ENCODE measurements at regions not wholly inside any gene's neighbourhood (a gene's known extent, or its start where the extent isn't known, plus 50 kb on each side); places are given as distances from the start of the nearest gene placed in this dataset.

DNA sequence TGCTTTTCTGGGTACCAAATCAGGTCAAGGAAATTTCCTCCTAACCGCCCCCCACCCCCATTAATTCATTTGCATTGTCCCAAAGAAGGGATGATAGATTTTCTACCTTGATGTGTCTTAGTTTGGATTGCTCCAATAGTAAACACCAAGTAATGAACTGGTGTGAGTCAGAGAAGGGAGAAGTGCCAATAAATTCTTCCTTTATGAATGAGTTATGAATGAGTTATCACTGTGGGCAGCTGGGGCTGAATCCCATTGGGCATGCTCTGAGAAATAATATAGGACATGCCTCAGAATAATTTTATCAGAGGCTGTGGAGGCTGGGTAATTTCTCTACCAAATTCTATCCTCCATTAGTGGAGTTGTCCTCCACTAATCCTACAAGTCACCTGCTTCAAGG lies 277.9 kb upstream of the FLRT2 start:
- no peaks in the 10 kb centered on the region for H3K27me3 ChIP-seq (replicated peaks; ENCODE audit: control insufficient read depth, insufficient read depth, low read length)
- DNase-seq (ENCODE audit: extremely low read depth, insufficient read length) = no peak
- TF ChIP-seq CTCF (IDR thresholded peaks at IDR 0.05; ENCODE audit: insufficient read depth, low read length, poor library complexity, severe bottlenecking) = no peak
- H3K36me3 ChIP-seq (ENCODE audit: control insufficient read depth, insufficient read depth, low read length) = no peaks in the 10 kb centered on the region
- H3K4me3 ChIP-seq (replicated peaks; ENCODE audit: low read depth, low read length) = no peak overlapping the region

GRCh38 chr14:85254711-85255110 lies 275.2 kb upstream of the FLRT2 start:
- no peak for DNase-seq (ENCODE audit: extremely low read depth, insufficient read length)

GRCh38 chr14:85257287-85257686 lies 272.7 kb upstream of the FLRT2 start:
- Histone ChIP-seq H3K4me3 (replicated peaks; ENCODE audit: low read depth, low read length) (no peak overlapping the region), H3K27me3 (replicated peaks; ENCODE audit: control insufficient read depth, insufficient read depth, low read length) (no peaks in the 10 kb centered on the region), H3K36me3 (ENCODE audit: control insufficient read depth, insufficient read depth, low read length) (no peaks in the 10 kb centered on the region)
- no peak for DNase-seq (ENCODE audit: extremely low read depth, insufficient read length)
- TF ChIP-seq CTCF (IDR thresholded peaks at IDR 0.05; ENCODE audit: insufficient read depth, low read length, poor library complexity, severe bottlenecking) = no peak

More at GRCh38 chr14:85254711-85255110, 275.2 kb upstream of the FLRT2 start:
- Histone ChIP-seq H3K4me3 (replicated peaks; ENCODE audit: low read depth, low read length) (no peak overlapping the region), H3K27me3 (replicated peaks; ENCODE audit: control insufficient read depth, insufficient read depth, low read length) (no peaks in the 10 kb centered on the region), H3K36me3 (ENCODE audit: control insufficient read depth, insufficient read depth, low read length) (no peaks in the 10 kb centered on the region)
- no peak for TF ChIP-seq CTCF (IDR thresholded peaks at IDR 0.05; ENCODE audit: insufficient read depth, low read length, poor library complexity, severe bottlenecking)

DNA sequence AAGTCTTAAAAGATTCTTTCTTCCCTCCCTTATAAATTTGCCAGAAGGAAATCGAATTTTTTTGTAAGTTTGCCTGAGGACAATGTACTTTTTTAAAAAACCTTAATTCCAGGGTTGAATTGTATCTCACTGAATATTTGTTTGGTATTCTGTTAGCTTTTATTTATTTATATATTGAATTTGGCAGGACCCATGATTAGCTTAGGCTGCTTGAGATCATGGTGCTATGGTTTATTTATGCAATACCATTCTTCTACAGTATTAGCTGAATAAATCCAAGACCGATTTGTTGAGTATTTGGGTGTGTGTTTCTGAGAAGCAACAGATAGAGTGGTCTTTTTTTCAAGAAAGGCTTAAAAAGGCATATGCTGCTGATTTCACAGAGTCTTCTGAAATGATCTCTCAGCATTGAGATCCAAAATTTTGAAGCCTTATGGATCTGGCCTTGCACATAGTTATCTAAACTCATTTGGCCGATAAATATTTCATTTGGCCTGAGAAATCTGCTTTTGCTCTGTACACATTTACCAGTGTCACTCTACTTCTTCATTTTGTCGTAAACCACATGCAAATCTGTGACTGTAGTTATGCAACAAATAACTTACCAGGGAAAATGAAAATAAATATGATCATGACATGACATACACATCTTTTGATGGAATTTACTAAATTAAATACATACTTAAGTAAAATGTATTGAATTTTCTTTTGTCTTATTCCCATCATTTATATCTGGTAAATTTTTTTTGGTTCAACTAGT lies 265.8 kb upstream of the FLRT2 start:
- TF ChIP-seq CTCF (IDR thresholded peaks at IDR 0.05; ENCODE audit: insufficient read depth, low read length, poor library complexity, severe bottlenecking) = no peak

GRCh38 chr14:85273099-85273677 lies 256.8 kb upstream of the FLRT2 start:
- Histone ChIP-seq H3K36me3 (ENCODE audit: control insufficient read depth, insufficient read depth, low read length) (no peaks in the 10 kb centered on the region), H3K4me3 (replicated peaks; ENCODE audit: low read depth, low read length) (no peak overlapping the region), H3K27me3 (replicated peaks; ENCODE audit: control insufficient read depth, insufficient read depth, low read length) (no peaks in the 10 kb centered on the region)
- no peak for DNase-seq (ENCODE audit: extremely low read depth, insufficient read length)
- TF ChIP-seq CTCF (IDR thresholded peaks at IDR 0.05; ENCODE audit: insufficient read depth, low read length, poor library complexity, severe bottlenecking) = no peak

More for the DNA sequence above, 265.8 kb upstream of the FLRT2 start:
- Histone ChIP-seq H3K4me3 (replicated peaks; ENCODE audit: low read depth, low read length) (no peak overlapping the region), H3K36me3 (ENCODE audit: control insufficient read depth, insufficient read depth, low read length) (no peaks in the 10 kb centered on the region), H3K27me3 (replicated peaks; ENCODE audit: control insufficient read depth, insufficient read depth, low read length) (no peaks in the 10 kb centered on the region)
- DNase-seq (ENCODE audit: extremely low read depth, insufficient read length) = no peak
